Heart right ventricle (tissue), 16 donors: ENCODE measurements at regions not wholly inside any gene's neighbourhood (a gene's known extent, or its start where the extent isn't known, plus 50 kb on each side); places are given as distances from the start of the nearest gene placed in this dataset.
A peak's percentile ranks its signal among the peaks of the same experiment; 100 is the strongest.

Experiments used
- ATAC-seq, 8 donors: fragments of 200-7000 bp; cut with Tn5 transposase; one replicate each; pipeline ENCODE4 v1.9.1; 2020; ENCODE audit warnings: mild to moderate bottlenecking in 8 of 8, moderate library complexity in 8 of 8, moderate number of reproducible peaks in 1 of 8
- DNase-seq, 2 donors: peaks; one replicate each; pipeline ENCODE4 v3.0.0-alpha.2; 2020
- H3K27ac ChIP-seq, 10 donors: fragments of 200-600 bp; sonication (generic) in 2 of 10; one replicate each; pipeline versions ENCODE4 v1.5.0 to v1.8.0; 2020 to 2022; ENCODE audit warnings: mild to moderate bottlenecking in 3 of 10
- H3K27me3 ChIP-seq, 7 donors: fragments of 200-600 bp; one replicate each; pipeline ENCODE4 v1.8.0; 2021 to 2022; ENCODE audit warnings: mild to moderate bottlenecking in 2 of 7
- H3K36me3 ChIP-seq, 9 donors: fragments of 200-600 bp; sonication (generic) in 1 of 9; one replicate each; pipeline versions ENCODE4 v1.5.0 to v1.8.0; 2020 to 2022; ENCODE audit warnings: mild to moderate bottlenecking in 2 of 9
- H3K4me1 ChIP-seq, 9 donors: fragments of 200-600 bp; sonication (generic) in 1 of 9; one replicate each; pipeline versions ENCODE4 v1.5.0 to v1.8.0; 2020 to 2022; ENCODE audit warnings: mild to moderate bottlenecking in 4 of 9
- H3K4me3 ChIP-seq, 10 donors: fragments of 200-600 bp; sonication (generic) in 2 of 10; one replicate each; pipeline versions ENCODE4 v1.5.0 to v1.8.0; 2020 to 2022; ENCODE audit warnings: mild to moderate bottlenecking in 7 of 10, moderate library complexity in 2 of 10
- H3K9me3 ChIP-seq, 11 donors: fragments of 200-600 bp in 10 of 11; sonication (generic) in 2 of 11; one replicate each; pipeline versions ENCODE4 v1.5.0 to v1.8.0; 2013 to 2022; ENCODE audit warnings: mild to moderate bottlenecking in 2 of 11, control low read depth in 1 of 11, moderate library complexity in 1 of 11
- WGBS, 2 donors: extraction: QIAGEN DNeasy Blood & Tissue Kit; methylation state at CpG; one replicate each; pipeline ENCODE4 v1.1.7; 2013; ENCODE audit warnings: inconsistent platforms in 1 of 2; 5-methylcytosine and 5-hydroxymethylcytosine counted together
- intact Hi-C, 10 donors: fragments of 100-400 bp; cut with DNase I; formaldehyde crosslinking; loops; one replicate each; pipeline versions ENCODE4 v1.11.1 to v1.14.2; 2022
- TF ChIP-seq, protein P1 (sequence below), 9 donors: fragments of 200-600 bp; sonication (generic) in 2 of 9; IDR thresholded peaks; one replicate each; pipeline versions ENCODE4 v1.5.0 to v1.8.0; 2021 to 2022; ENCODE audit warnings: antibody characterized with exemption in 9 of 9, mild to moderate bottlenecking in 5 of 9, moderate library complexity in 1 of 9
- donor health status: Arrhythmogenic right ventricular cardiomyopathy.
- donor health status: ischemic (EF 13 %, LVEDD 7.1; RV severe dilation, severe dysfunction).
- donor health status: healthy with polysubstance abuse.
- donor health status: DM: no; HTN: yes; CAD: no.
- donor health status: DM: no; HTN: no; CAD: no.
- donor health status: ischemic (EF 25% LVEDD 6.9; RV normal size, moderate dysfunction).
- donor health status: ischemic (EF 25% LVEDD 5.7; RV mildly dilated, moderate dysfunction).
- donor health status: healthy.
- donor health status: DM: yes; HTN: yes; CAD: no.
- donor health status: Ischemic cardiomyopathy.
- donor health status: ischemic (EF 35%, LVEDD 5.7; RV mildly dilated, moderate dysfunction).
- donor health status: nonischemic (EF 11% LVEDD 7.7; RV severe dilation, severe dysfunction).
- donor health status: DM: yes; HTN: yes; CAD: no.
- donor health status: PGD.
- donor health status: ischemic (EF 29% LVEDD 5.4; RV normal size, mild dysfunction).
- donor health status: nonischemic (EF 23%, LVEDD 6.1; RV moderate dilation, normal function).

DNA sequence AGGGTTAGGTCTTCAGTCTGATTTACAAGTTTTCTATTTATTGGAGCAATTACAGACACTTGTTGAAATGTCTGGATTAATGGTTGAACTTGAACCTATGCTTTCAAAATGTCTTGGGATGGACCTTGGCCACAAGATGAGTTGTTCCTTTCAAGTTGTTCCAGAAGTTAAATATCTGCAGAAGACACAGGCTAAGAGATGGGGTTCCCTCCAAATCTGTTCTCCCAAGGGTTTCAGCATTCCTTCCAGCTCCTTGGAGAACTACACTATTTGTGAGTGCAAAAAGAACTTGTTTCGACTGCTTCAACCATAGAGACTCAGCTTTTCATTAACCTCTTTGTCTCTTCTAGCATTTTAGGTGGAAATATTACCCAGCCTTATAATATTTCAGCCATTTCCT lies 189.0 kb upstream of the BLID start:
- H3K4me3 ChIP-seq = no peak overlapping the region
- ATAC-seq = no peak

DNA sequence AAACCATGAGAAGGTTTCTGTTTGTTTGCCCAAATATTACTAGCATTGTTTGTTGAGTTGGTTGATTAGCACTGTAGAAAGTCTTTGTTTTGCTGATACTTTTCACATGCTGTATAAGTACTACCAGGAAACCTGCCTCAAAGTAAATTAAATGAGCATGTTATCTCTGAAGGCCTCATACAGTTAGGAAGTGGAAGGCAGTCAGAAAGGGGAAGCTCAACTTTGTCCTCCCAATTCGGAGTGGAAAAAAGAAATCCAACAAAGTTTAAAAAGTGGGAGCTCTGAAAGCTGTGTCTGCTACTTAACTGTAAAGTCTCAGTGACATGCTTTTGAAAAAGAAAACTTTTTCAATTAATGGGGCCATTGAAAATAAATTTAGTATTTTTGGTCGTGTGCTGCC lies 188.3 kb upstream of the BLID start:
- no peaks in the 10 kb centered on the region for H3K27me3 ChIP-seq
- ATAC-seq = no peak
- H3K4me3 ChIP-seq = no peak overlapping the region
- H3K36me3 ChIP-seq = no peaks in the 10 kb centered on the region
- peaks cover 0 to 28% (median 6%) of the 10 kb centered on the region in 9 donors for H3K4me1 ChIP-seq
- no peak for DNase-seq
- TF ChIP-seq, protein P1, sequence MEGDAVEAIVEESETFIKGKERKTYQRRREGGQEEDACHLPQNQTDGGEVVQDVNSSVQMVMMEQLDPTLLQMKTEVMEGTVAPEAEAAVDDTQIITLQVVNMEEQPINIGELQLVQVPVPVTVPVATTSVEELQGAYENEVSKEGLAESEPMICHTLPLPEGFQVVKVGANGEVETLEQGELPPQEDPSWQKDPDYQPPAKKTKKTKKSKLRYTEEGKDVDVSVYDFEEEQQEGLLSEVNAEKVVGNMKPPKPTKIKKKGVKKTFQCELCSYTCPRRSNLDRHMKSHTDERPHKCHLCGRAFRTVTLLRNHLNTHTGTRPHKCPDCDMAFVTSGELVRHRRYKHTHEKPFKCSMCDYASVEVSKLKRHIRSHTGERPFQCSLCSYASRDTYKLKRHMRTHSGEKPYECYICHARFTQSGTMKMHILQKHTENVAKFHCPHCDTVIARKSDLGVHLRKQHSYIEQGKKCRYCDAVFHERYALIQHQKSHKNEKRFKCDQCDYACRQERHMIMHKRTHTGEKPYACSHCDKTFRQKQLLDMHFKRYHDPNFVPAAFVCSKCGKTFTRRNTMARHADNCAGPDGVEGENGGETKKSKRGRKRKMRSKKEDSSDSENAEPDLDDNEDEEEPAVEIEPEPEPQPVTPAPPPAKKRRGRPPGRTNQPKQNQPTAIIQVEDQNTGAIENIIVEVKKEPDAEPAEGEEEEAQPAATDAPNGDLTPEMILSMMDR (IDR thresholded peaks at IDR 0.05) = no peak
- H3K27ac ChIP-seq = no peak overlapping the region
- H3K9me3 ChIP-seq = peaks cover 0 to 4% (median 0%) of the 10 kb centered on the region in 11 donors
- intact Hi-C loops = loop anchor here in 2 of 10 donors (10.0 kb wide), 2 partner anchors 60 to 140 kb away; no protein-coding TSS in a partner anchor
- 67 to 77% methylated on average over 2 of the region's 2 CpGs for WGBS, 2 donors

More for the DNA sequence above, 189.0 kb upstream of the BLID start:
- intact Hi-C loops = loop anchor here in 5 of 10 donors (5.0 to 10.0 kb wide), 5 partner anchors 42 to 140 kb away; no protein-coding TSS in a partner anchor
- 68 to 73% methylated on average over 1 of the region's 1 CpG for WGBS, 2 donors
- Histone ChIP-seq H3K4me1 (peaks cover 0 to 34% (median 7%) of the 10 kb centered on the region in 9 donors), H3K27ac (peak overlapping the region in 1 of 10 donors; percentile 45), H3K27me3 (no peaks in the 10 kb centered on the region), H3K36me3 (no peaks in the 10 kb centered on the region), H3K9me3 (no peaks in the 10 kb centered on the region)
- DNase-seq = no peak
- TF ChIP-seq, protein P1 (IDR thresholded peaks at IDR 0.05) = no peak

DNA sequence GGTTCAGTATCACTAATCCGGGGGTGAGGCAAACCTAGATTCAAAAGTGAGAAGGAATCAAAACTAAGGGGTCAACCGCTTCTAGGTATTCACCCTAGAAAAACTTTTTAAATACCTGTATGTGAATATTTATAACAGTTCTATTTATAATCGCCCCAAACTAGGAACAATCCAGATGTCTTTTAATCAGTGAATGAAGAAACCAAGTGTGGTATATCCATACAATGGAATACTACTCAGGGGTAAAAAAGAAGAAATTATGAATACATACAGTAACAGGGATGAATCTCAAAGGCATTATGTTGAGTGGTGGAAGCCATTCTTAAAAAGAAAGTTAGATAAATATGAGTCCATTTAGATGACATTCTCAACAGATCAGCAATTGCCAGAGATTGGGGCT lies 178.0 kb upstream of the BLID start:
- TF ChIP-seq, protein P1 (IDR thresholded peaks at IDR 0.05) = no peak
- no peak for ATAC-seq
- Histone ChIP-seq H3K36me3 (no peaks in the 10 kb centered on the region), H3K4me3 (no peak overlapping the region), H3K27ac (no peak overlapping the region), H3K27me3 (no peaks in the 10 kb centered on the region), H3K9me3 (peaks cover 0 to 30% (median 9%) of the 10 kb centered on the region in 11 donors), H3K4me1 (peaks cover 0 to 4% (median 0%) of the 10 kb centered on the region in 9 donors)
- no peak for DNase-seq
- intact Hi-C loops = loop anchor here in 4 of 10 donors (5.0 to 10.0 kb wide), 2 partner anchors 211 to 213 kb away; no protein-coding TSS in a partner anchor
- 65 to 67% methylated on average over 3 of the region's 3 CpGs for WGBS, 2 donors

DNA sequence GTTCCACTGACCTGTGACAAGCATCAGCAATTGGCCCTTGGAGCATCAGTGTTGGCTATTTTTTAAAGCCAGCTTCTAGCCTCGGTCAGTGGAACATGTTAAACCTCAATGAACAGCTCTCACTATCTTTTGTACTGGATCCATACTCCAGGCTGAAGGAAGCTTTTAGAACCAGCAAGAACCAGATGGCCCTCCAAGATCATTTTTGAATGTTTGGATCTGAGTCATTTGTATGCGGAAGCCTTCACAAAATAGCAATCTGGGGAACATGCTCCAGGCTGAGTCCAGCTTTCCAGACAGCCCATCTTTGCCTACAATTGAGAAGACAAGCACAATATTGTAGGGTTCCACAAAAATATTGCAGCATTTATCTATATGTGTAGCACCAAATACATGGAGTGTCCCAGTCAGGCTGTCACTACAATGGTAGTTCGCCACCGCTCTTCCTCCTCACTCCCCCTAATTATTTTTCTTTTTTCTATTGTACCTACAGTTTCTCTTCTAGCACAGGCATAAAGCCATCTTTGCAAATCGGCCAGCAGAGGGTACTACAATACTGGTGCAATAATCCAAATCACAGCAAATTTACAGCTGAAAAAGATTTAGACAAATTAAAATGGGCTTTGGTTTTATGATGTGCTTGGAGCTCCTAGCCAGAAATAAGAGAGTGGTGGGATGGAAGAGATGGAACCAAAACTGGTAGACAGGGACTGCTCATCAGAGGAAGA lies 177.4 kb upstream of the BLID start:
- intact Hi-C loops = loop anchor here (1.0 to 10.0 kb wide), 5 partner anchors 78 to 214 kb away; no protein-coding TSS in a partner anchor
- H3K9me3 ChIP-seq = peaks cover 0 to 25% (median 3%) of the 10 kb centered on the region in 11 donors
- WGBS, 2 donors = 71 to 73% methylated on average over 5 of the region's 5 CpGs

More for the DNA sequence above, 177.4 kb upstream of the BLID start:
- peaks cover 0 to 4% (median 0%) of the 10 kb centered on the region in 9 donors for H3K4me1 ChIP-seq
- no peaks in the 10 kb centered on the region for H3K36me3 ChIP-seq
- no peak overlapping the region for H3K4me3 ChIP-seq
- peak overlapping the region in 1 of 10 donors; percentile 30 for H3K27ac ChIP-seq
- TF ChIP-seq, protein P1 (IDR thresholded peaks at IDR 0.05) = peak; percentile 18 to 57 (median 45)
- ATAC-seq = peak in 6 of 8 donors; percentile 33 to 74 (median 49)
- no peak for DNase-seq
- no peaks in the 10 kb centered on the region for H3K27me3 ChIP-seq
